GM12892 (cell line): ENCODE measurements at regions not wholly inside any gene's neighbourhood (a gene's known extent, or its start where the extent isn't known, plus 50 kb on each side); places are given as distances from the start of the nearest gene placed in this dataset.

Experiments used
- POLR2A ChIP-seq: IDR thresholded peaks from 2 replicates; pipeline ENCODE4 v1.6.1; 2011; ENCODE audit warnings: low read depth, low read length, control low read depth
- POLR2AphosphoS5 ChIP-seq: IDR thresholded peaks from 2 replicates; pipeline ENCODE4 v1.6.1; 2011; ENCODE audit warnings: low read depth, low read length, control low read depth

GRCh38 chr2:53549497-53549896 lies 218.1 kb upstream of the CHAC2 start:
- no peak for TF ChIP-seq POLR2A
- no peak for TF ChIP-seq POLR2AphosphoS5
